ENCODE measurements at regions not wholly inside any gene's neighbourhood (a gene's known extent, or its start where the extent isn't known, plus 50 kb on each side); places are given as distances from the start of the nearest gene placed in this dataset.
"Not testable (repeated sequence)": the region's sequence is repeated elsewhere in the genome, so short reads cannot be mapped to it uniquely, and the experiment has no call there.

- ChIA-PET CTCF (no interaction called here), POLR2A (no interaction called here)
- H3K4me3 ChIP-seq (ENCODE audit: low read depth, low read length) = no peak overlapping the region
- H3K27ac ChIP-seq (ENCODE audit: low read depth, low read length) = no peak overlapping the region
- H3K27me3 ChIP-seq (ENCODE audit: control insufficient read depth, insufficient read depth, low read length) = no peaks in the 10 kb centered on the region
- H3K9me3 ChIP-seq (ENCODE audit: control insufficient read depth, insufficient read depth, low read length) = no peaks in the 10 kb centered on the region; the same call in 1 of the 2 replicates
- no peak for DNase-seq (ENCODE audit: low read depth, low spot score)
- TF ChIP-seq CTCF (IDR thresholded peaks at IDR 0.05; ENCODE audit: low read depth, low read length) = no peak
These were observed 466.3 kb downstream of the SEMA3D start for GRCh38 chr7:84720456-84721097.

GRCh38 chr7:84714765-84715164 lies 472.1 kb downstream of the SEMA3D start:
- H3K27ac ChIP-seq (ENCODE audit: low read depth, low read length) = no peak overlapping the region
- TF ChIP-seq CTCF (IDR thresholded peaks at IDR 0.05; ENCODE audit: low read depth, low read length) = no peak
- no peak for DNase-seq (ENCODE audit: low read depth, low spot score)
- H3K9me3 ChIP-seq (ENCODE audit: control insufficient read depth, insufficient read depth, low read length) = no peaks in the 10 kb centered on the region
- CTCF ChIA-PET = no interaction called here
- POLR2A ChIA-PET = no interaction called here
- no peaks in the 10 kb centered on the region for H3K27me3 ChIP-seq (ENCODE audit: control insufficient read depth, insufficient read depth, low read length)
- no peak overlapping the region for H3K4me3 ChIP-seq (ENCODE audit: low read depth, low read length)

GRCh38 chr7:84712374-84713121 lies 474.3 kb downstream of the SEMA3D start:
- TF ChIP-seq CTCF (IDR thresholded peaks at IDR 0.05; ENCODE audit: low read depth, low read length) = no peak
- Histone ChIP-seq H3K4me3 (ENCODE audit: low read depth, low read length) (no peak overlapping the region), H3K27me3 (ENCODE audit: control insufficient read depth, insufficient read depth, low read length) (no peaks in the 10 kb centered on the region), H3K9me3 (ENCODE audit: control insufficient read depth, insufficient read depth, low read length) (no peaks in the 10 kb centered on the region), H3K27ac (ENCODE audit: low read depth, low read length) (no peak overlapping the region)
- ChIA-PET CTCF (no interaction called here), POLR2A (no interaction called here)
- no peak for DNase-seq (ENCODE audit: low read depth, low spot score)

GRCh38 chr7:84710538-84710937 lies 476.3 kb downstream of the SEMA3D start:
- POLR2A ChIA-PET; H3K9me3 ChIP-seq (ENCODE audit: control insufficient read depth, insufficient read depth, low read length); CTCF ChIA-PET; H3K4me3 ChIP-seq (ENCODE audit: low read depth, low read length); DNase-seq (ENCODE audit: low read depth, low spot score); H3K27me3 ChIP-seq (ENCODE audit: control insufficient read depth, insufficient read depth, low read length); H3K27ac ChIP-seq (ENCODE audit: low read depth, low read length): not testable (repeated sequence)

GRCh38 chr7:84705706-84706105 lies 481.1 kb downstream of the SEMA3D start:
- Histone ChIP-seq H3K9me3 (ENCODE audit: control insufficient read depth, insufficient read depth, low read length) (no peaks in the 10 kb centered on the region), H3K27ac (ENCODE audit: low read depth, low read length) (no peak overlapping the region), H3K4me3 (ENCODE audit: low read depth, low read length) (no peak overlapping the region), H3K27me3 (ENCODE audit: control insufficient read depth, insufficient read depth, low read length) (no peaks in the 10 kb centered on the region)
- POLR2A ChIA-PET = no interaction called here
- CTCF ChIA-PET = interaction anchor here (1.3 kb wide), 1 partner anchor 771 kb away, joined by 5 read pairs; no protein-coding TSS in a partner anchor
- TF ChIP-seq CTCF (IDR thresholded peaks at IDR 0.05; ENCODE audit: low read depth, low read length) = no peak
- no peak for DNase-seq (ENCODE audit: low read depth, low spot score)

Measured in AG04450 (cell line).